C4-2B (cell line): ENCODE measurements at regions not wholly inside any gene's neighbourhood (a gene's known extent, or its start where the extent isn't known, plus 50 kb on each side); places are given as distances from the start of the nearest gene placed in this dataset.
"Not testable (repeated sequence)": the region's sequence is repeated elsewhere in the genome, so short reads cannot be mapped to it uniquely, and the experiment has no call there.

Source experiments
- ZFX ChIP-seq: fragments of 450-650 bp; IDR thresholded peaks from 2 replicates; pipeline ENCODE4 v1.6.1; 2017
- TF ChIP-seq, protein P1 (sequence below): fragments of 450-650 bp; conservative IDR thresholded peaks from 2 replicates; pipeline ENCODE4 v1.5.1; 2017; ENCODE audit warnings: mild to moderate bottlenecking

DNA sequence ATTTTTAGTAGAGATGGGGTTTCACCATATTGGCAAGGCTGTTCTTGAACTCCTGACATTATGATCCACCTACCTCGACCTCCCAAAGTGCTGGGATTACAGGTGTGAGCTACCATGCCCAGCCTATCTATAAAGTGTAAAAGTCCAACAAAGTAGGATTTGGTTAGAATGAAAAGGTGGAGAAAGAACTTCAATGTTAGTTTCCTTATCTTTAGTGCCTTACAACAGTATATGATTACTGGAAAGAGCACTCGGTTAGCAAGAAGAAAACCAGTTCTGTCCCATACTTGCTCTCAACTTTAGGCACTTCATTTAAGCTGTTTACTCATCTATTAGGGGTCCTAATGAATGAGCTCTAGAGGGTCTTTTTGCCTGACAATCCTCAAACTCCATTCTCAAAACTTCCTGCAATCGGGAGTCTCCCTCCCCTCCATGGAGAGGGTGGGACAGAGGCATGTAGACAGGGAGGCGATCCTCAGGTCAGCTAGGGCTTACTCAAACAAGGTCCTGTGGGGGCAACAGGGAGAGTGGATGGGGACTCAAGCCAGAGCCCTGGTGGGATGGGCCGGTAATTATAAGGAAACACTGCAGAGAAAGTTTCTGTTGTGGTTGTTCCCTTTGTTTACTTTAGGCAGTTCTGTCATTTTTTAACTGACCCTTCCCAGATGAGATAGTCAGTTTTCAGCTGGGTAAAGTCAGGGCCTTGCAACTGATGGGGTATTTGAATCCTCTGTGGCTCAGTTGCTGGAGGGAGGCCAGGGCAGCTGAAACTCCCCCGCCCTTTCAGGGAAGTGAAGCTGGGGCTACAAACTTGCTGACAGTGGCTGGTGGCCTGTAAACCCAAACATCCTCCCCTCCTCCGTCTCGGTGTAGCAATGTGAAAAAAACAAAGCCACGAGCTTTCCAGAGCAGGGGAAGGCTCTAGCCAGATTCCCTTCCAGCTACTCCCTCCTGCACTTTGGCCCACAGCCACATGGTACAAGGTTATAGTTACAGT is 64.4 kb upstream of the NOTCH2NLA start:
- TF ChIP-seq, protein P1, sequence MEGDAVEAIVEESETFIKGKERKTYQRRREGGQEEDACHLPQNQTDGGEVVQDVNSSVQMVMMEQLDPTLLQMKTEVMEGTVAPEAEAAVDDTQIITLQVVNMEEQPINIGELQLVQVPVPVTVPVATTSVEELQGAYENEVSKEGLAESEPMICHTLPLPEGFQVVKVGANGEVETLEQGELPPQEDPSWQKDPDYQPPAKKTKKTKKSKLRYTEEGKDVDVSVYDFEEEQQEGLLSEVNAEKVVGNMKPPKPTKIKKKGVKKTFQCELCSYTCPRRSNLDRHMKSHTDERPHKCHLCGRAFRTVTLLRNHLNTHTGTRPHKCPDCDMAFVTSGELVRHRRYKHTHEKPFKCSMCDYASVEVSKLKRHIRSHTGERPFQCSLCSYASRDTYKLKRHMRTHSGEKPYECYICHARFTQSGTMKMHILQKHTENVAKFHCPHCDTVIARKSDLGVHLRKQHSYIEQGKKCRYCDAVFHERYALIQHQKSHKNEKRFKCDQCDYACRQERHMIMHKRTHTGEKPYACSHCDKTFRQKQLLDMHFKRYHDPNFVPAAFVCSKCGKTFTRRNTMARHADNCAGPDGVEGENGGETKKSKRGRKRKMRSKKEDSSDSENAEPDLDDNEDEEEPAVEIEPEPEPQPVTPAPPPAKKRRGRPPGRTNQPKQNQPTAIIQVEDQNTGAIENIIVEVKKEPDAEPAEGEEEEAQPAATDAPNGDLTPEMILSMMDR = not testable (repeated sequence)
- not testable (repeated sequence) for TF ChIP-seq ZFX
